Tibial artery (tissue), 4 donors: ENCODE measurements at regions not wholly inside any gene's neighbourhood (a gene's known extent, or its start where the extent isn't known, plus 50 kb on each side); places are given as distances from the start of the nearest gene placed in this dataset.
A peak's percentile ranks its signal among the peaks of the same experiment; 100 is the strongest.

Experiments used
- DNase-seq, 2 donors: peaks; one replicate each; pipeline ENCODE4 v3.0.0-alpha.2; 2019
- H3K27ac ChIP-seq, 2 donors: fragments of 200-600 bp; sonication (generic) in 1 of 2; 1 replicate in 1 of 2; 2 replicates in 1 of 2; pipeline ENCODE4 v1.5.1; 2018 to 2019; ENCODE audit warnings: mild to moderate bottlenecking in 1 of 2
- H3K27me3 ChIP-seq, 2 donors: fragments of 200-600 bp; sonication (generic) in 1 of 2; one replicate each; pipeline versions ENCODE4 v1.5.1 to v1.6.0; 2016 to 2019
- H3K36me3 ChIP-seq, 3 donors: fragments of 200-600 bp; sonication (generic) in 2 of 3; one replicate each; pipeline ENCODE4 v1.5.1; 2016 to 2019; ENCODE audit warnings: mild to moderate bottlenecking in 2 of 3
- H3K4me1 ChIP-seq, 4 donors: fragments of 200-600 bp; sonication (generic) in 2 of 4; 1 replicate in 3 of 4; 2 replicates in 1 of 4; pipeline ENCODE4 v1.5.1; 2016 to 2019
- H3K4me3 ChIP-seq, 2 donors: fragments of 200-600 bp; sonication (generic) in 1 of 2; 1 replicate in 1 of 2; 2 replicates in 1 of 2; pipeline ENCODE4 v1.5.1; 2018 to 2019; ENCODE audit warnings: mild to moderate bottlenecking in 2 of 2
- H3K9me3 ChIP-seq, 3 donors: fragments of 200-600 bp; sonication (generic) in 1 of 3; one replicate each; pipeline ENCODE4 v1.5.1; 2016 to 2019
- intact Hi-C: fragments of 100-400 bp; cut with DNase I; formaldehyde crosslinking; loops from one replicate; pipeline ENCODE4 v1.15.0; 2023; ENCODE audit warnings: low total_unique reads
- TF ChIP-seq, protein P1 (sequence below), 2 experiments: fragments of 200-600 bp in 1 of 2; fragments of 450-650 bp in 1 of 2; IDR thresholded peaks; one replicate each; pipeline ENCODE4 v1.5.1; 2017 to 2019; ENCODE audit warnings: antibody characterized with exemption in 2 of 2, mild to moderate bottlenecking in 1 of 2, moderate library complexity in 1 of 2

GRCh38 chr20:40942006-40942405, 86.6 kb upstream of the TOP1 start:
- H3K27me3 ChIP-seq = no peaks in the 10 kb centered on the region
- no peak overlapping the region for H3K4me3 ChIP-seq
- TF ChIP-seq, protein P1, sequence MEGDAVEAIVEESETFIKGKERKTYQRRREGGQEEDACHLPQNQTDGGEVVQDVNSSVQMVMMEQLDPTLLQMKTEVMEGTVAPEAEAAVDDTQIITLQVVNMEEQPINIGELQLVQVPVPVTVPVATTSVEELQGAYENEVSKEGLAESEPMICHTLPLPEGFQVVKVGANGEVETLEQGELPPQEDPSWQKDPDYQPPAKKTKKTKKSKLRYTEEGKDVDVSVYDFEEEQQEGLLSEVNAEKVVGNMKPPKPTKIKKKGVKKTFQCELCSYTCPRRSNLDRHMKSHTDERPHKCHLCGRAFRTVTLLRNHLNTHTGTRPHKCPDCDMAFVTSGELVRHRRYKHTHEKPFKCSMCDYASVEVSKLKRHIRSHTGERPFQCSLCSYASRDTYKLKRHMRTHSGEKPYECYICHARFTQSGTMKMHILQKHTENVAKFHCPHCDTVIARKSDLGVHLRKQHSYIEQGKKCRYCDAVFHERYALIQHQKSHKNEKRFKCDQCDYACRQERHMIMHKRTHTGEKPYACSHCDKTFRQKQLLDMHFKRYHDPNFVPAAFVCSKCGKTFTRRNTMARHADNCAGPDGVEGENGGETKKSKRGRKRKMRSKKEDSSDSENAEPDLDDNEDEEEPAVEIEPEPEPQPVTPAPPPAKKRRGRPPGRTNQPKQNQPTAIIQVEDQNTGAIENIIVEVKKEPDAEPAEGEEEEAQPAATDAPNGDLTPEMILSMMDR (IDR thresholded peaks at IDR 0.05) = no peak
- intact Hi-C loops = no loop called here
- H3K27ac ChIP-seq = no peak overlapping the region
- no peak for DNase-seq
- H3K9me3 ChIP-seq = no peaks in the 10 kb centered on the region
- no peaks in the 10 kb centered on the region for H3K4me1 ChIP-seq
- no peaks in the 10 kb centered on the region for H3K36me3 ChIP-seq

DNA sequence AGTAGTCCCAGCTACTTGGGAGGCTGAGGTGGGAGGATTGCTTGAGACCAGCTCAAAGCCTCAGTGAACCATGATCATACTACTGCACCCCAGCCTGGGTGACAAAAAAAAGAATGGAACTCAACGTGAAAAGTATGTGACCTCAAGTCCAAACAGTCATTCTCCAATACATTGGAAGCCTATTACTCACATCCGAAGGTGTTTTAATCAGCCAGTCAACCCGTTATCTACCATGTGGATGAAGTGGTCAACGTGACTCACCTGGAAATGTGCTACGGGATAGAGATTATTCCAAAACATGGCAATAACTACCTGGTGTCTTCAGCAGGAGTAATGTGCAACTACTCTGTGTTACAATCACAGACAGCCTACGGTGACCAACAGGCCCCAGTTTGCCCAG, 85.8 kb upstream of the TOP1 start:
- TF ChIP-seq, protein P1 (IDR thresholded peaks at IDR 0.05) = no peak
- intact Hi-C loops = no loop called here

DNA sequence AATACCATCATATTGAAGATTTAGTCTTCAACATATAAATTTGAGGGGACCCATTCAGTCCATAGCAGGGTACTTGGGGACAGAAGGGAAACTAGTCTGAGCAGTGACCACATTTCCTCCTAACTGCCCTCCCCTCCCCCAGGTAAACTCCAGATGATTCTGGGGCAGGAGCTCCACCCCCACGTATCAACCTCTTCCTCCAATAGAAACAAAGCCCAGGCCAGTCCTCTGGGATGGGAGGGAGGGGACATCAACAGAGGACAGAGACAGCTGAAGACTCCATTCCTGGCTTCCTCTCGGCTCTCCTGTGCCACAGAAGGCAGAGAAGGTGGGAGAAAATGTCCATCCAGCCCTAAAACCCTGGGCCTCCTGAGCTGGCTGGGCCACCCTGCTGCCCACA, 85.0 kb upstream of the TOP1 start:
- H3K4me3 ChIP-seq = no peak overlapping the region
- TF ChIP-seq, protein P1 (IDR thresholded peaks at IDR 0.05) = no peak
- H3K27ac ChIP-seq = no peak overlapping the region
- H3K36me3 ChIP-seq = no peaks in the 10 kb centered on the region
- DNase-seq = no peak
- H3K27me3 ChIP-seq = no peaks in the 10 kb centered on the region
- H3K9me3 ChIP-seq = no peaks in the 10 kb centered on the region
- no peaks in the 10 kb centered on the region for H3K4me1 ChIP-seq
- intact Hi-C loops = no loop called here

More for the DNA sequence above, 85.8 kb upstream of the TOP1 start:
- no peak overlapping the region for H3K27ac ChIP-seq
- no peak overlapping the region for H3K4me3 ChIP-seq
- no peaks in the 10 kb centered on the region for H3K4me1 ChIP-seq
- no peaks in the 10 kb centered on the region for H3K36me3 ChIP-seq
- DNase-seq = no peak
- H3K9me3 ChIP-seq = no peaks in the 10 kb centered on the region
- H3K27me3 ChIP-seq = no peaks in the 10 kb centered on the region

GRCh38 chr20:40945189-40945588, 83.4 kb upstream of the TOP1 start:
- Histone ChIP-seq H3K9me3 (no peaks in the 10 kb centered on the region), H3K27ac (no peak overlapping the region), H3K4me1 (no peaks in the 10 kb centered on the region), H3K27me3 (peaks cover 0 to 9% of the 10 kb centered on the region in 2 donors), H3K4me3 (no peak overlapping the region), H3K36me3 (no peaks in the 10 kb centered on the region)
- TF ChIP-seq, protein P1 (IDR thresholded peaks at IDR 0.05) = no peak
- intact Hi-C loops = loop anchor here (5.0 kb wide), 1 partner anchor 208 kb away; no protein-coding TSS in a partner anchor
- DNase-seq = no peak

DNA sequence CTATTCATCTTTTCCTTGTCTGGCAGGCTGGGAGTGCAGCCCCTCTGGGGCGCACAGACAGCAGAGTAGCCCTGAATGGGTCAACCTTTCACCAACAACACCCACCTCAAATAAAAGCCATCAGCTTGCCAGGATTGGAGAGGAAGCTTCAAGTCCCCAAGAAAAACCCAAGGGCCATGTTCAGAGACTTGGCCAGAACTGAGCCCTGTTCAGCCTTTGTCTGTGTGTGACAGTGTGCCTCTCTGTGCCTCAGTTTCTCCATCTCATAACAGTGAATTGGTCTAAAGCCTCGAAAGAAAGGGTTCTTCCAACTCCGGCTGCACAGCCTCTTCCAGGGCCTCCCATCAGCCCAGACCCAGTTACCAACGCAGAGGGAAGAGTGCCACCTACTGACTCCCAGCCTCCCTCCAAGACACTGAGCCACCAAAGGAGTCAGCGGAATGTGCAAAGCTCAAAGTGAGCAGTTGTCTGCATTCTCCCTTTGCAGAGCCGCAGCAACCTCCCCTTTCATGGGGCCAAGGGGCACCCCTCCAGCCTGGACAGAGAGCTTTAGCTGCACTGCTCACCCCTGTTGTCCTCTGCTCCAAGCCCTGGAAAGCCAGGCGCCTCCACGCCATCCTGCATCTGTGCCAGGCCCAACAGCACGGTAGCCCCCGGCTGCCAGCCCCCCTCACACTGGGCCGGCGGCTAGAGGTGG, 82.7 kb upstream of the TOP1 start:
- no peaks in the 10 kb centered on the region for H3K4me1 ChIP-seq

More for the DNA sequence above, 82.7 kb upstream of the TOP1 start:
- Histone ChIP-seq H3K27ac (no peak overlapping the region), H3K27me3 (peaks cover 0 to 12% of the 10 kb centered on the region in 2 donors), H3K36me3 (no peaks in the 10 kb centered on the region), H3K4me3 (no peak overlapping the region), H3K9me3 (no peaks in the 10 kb centered on the region)
- intact Hi-C loops = loop anchor here (5.0 kb wide), 1 partner anchor 209 kb away; no protein-coding TSS in a partner anchor
- DNase-seq = peak; percentile 56 to 73
- TF ChIP-seq, protein P1 (IDR thresholded peaks at IDR 0.05) = peak; percentile 46 to 61
